ENCODE measurements at regions not wholly inside any gene's neighbourhood (a gene's known extent, or its start where the extent isn't known, plus 50 kb on each side); places are given as distances from the start of the nearest gene placed in this dataset.

DNA sequence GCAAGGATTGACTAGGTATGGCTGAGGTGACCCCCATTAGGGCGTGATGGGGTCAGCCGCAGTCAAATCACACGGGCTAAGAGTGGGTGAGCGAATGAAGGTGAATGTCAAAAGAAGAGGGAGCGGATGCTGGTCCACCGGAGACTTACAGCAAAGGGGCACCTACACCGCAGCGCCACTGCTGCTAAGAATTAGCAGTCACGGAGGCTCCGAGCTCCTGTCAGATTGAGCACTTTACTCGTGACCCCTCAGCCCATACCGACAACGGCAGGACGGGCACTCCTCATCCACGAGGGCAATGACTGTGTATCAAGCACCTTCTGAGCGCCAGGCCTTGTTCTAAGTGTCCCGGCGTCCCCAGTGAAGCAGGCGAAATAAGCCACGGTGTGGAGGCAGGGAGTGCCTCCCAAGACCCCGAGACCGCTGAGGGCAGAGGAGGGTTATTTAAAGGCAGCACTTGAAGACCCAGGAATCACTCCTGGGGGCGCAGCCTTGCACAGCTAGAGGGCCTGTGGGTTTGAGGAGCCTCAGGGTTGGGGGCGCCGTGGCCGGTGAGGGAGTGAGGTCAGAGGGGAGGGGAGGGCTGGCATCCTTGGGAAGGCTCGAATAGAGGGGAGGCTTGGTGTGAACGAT, 61.6 kb upstream of the GATA2 start:
- H3K4me3 ChIP-seq (ENCODE audit: low read depth in 1 of 2, low read length in 2 of 2): no peak overlapping the region
- no peaks in the 10 kb centered on the region for H3K79me2 ChIP-seq (ENCODE audit: insufficient read depth, low read length)
- no peaks in the 10 kb centered on the region for H3K4me1 ChIP-seq (ENCODE audit: insufficient read depth, low read length)
- no peak overlapping the region for H2AFZ ChIP-seq (ENCODE audit: low read depth, low read length)
- H3K9ac ChIP-seq (ENCODE audit: low read depth, low read length): no peak overlapping the region
- no peak for DNase-seq
- no peak for ATAC-seq (ENCODE audit: insufficient read depth, low read depth)
- H4K20me1 ChIP-seq (ENCODE audit: insufficient read depth, low read length): 0 out of 2 replicates have a peak, but pooled peaks cover 3% of the 10 kb centered on the region
- H3K27ac ChIP-seq (ENCODE audit: low read length): no peak overlapping the region
- TF ChIP-seq EZH2 (IDR thresholded peaks at IDR 0.05; ENCODE audit: borderline replicate concordance, low read depth, low read length, severe bottlenecking): no peak
- TF ChIP-seq, protein P1, sequence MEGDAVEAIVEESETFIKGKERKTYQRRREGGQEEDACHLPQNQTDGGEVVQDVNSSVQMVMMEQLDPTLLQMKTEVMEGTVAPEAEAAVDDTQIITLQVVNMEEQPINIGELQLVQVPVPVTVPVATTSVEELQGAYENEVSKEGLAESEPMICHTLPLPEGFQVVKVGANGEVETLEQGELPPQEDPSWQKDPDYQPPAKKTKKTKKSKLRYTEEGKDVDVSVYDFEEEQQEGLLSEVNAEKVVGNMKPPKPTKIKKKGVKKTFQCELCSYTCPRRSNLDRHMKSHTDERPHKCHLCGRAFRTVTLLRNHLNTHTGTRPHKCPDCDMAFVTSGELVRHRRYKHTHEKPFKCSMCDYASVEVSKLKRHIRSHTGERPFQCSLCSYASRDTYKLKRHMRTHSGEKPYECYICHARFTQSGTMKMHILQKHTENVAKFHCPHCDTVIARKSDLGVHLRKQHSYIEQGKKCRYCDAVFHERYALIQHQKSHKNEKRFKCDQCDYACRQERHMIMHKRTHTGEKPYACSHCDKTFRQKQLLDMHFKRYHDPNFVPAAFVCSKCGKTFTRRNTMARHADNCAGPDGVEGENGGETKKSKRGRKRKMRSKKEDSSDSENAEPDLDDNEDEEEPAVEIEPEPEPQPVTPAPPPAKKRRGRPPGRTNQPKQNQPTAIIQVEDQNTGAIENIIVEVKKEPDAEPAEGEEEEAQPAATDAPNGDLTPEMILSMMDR (IDR thresholded peaks at IDR 0.05; ENCODE audit: borderline replicate concordance, extremely low read depth, low read length, poor library complexity, severe bottlenecking): no peak
- peaks cover 3% of the 10 kb centered on the region for H3K27me3 ChIP-seq (ENCODE audit: insufficient read depth, low read length, poor library complexity)
- H3K9me3 ChIP-seq (ENCODE audit: insufficient read depth, low read length, severe bottlenecking): no peaks in the 10 kb centered on the region
- H3K4me2 ChIP-seq (ENCODE audit: insufficient read depth, low read length): no peak overlapping the region
- H3K36me3 ChIP-seq (ENCODE audit: insufficient read depth, low read length): no peaks in the 10 kb centered on the region

DNA sequence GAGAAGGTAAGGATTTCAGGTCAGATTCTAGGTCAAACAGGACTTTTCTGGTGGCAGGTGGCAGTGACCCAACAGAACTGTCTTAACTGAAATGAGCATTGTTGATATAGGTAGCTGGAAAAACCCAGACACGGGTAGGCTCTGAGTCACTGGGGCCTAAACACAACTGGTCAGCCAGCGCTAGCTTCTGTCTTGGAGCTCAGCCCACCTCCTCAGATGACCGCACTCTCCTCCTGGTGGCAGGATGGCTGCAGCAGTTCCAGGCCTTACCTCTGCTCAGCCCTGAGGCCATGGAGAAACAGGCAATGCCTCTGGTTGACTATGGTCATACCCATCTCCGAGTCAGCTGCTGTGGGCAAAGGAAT, 61.1 kb upstream of the GATA2 start:
- Histone ChIP-seq H3K9ac (ENCODE audit: low read depth, low read length) (no peak overlapping the region), H3K36me3 (ENCODE audit: insufficient read depth, low read length) (no peaks in the 10 kb centered on the region), H3K4me1 (ENCODE audit: insufficient read depth, low read length) (no peaks in the 10 kb centered on the region), H3K9me3 (ENCODE audit: insufficient read depth, low read length, severe bottlenecking) (no peaks in the 10 kb centered on the region), H3K4me3 (ENCODE audit: low read depth in 1 of 2, low read length in 2 of 2) (no peak overlapping the region), H3K4me2 (ENCODE audit: insufficient read depth, low read length) (no peak overlapping the region), H2AFZ (ENCODE audit: low read depth, low read length) (no peak overlapping the region), H3K27ac (ENCODE audit: low read length) (no peak overlapping the region), H3K79me2 (ENCODE audit: insufficient read depth, low read length) (no peaks in the 10 kb centered on the region), H3K27me3 (ENCODE audit: insufficient read depth, low read length, poor library complexity) (peaks cover 3% of the 10 kb centered on the region), H4K20me1 (ENCODE audit: insufficient read depth, low read length) (0 out of 2 replicates have a peak, but pooled peaks cover 3% of the 10 kb centered on the region)
- DNase-seq: no peak
- ATAC-seq (ENCODE audit: insufficient read depth, low read depth): no peak
- TF ChIP-seq, protein P1 (IDR thresholded peaks at IDR 0.05; ENCODE audit: borderline replicate concordance, extremely low read depth, low read length, poor library complexity, severe bottlenecking): no peak
- no peak for TF ChIP-seq EZH2 (IDR thresholded peaks at IDR 0.05; ENCODE audit: borderline replicate concordance, low read depth, low read length, severe bottlenecking)

DNA sequence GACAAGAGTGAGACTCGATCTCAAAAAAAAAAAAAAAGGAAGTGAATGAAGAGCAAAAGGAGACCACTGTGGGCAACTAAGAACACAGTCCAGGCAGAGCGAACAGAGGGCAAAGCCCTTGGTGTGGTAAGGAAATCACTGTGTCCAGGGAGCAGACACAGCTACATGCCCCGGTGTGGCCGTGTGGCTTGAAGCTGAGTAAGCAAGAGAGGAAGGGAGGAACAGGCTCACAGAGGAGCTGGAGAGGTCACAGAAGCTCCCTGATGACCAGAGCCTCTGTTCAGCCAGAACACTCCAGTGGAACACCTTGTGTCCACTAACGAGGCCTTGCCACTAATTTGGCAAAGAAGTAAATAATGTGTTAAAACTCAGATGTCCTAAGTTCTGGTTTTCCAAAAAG, 60.6 kb upstream of the GATA2 start:
- ATAC-seq (ENCODE audit: insufficient read depth, low read depth): no peak
- no peak for TF ChIP-seq EZH2 (IDR thresholded peaks at IDR 0.05; ENCODE audit: borderline replicate concordance, low read depth, low read length, severe bottlenecking)
- TF ChIP-seq, protein P1 (IDR thresholded peaks at IDR 0.05; ENCODE audit: borderline replicate concordance, extremely low read depth, low read length, poor library complexity, severe bottlenecking): no peak
- Histone ChIP-seq H3K79me2 (ENCODE audit: insufficient read depth, low read length) (no peaks in the 10 kb centered on the region), H3K27me3 (ENCODE audit: insufficient read depth, low read length, poor library complexity) (peaks cover 3% of the 10 kb centered on the region), H3K9ac (ENCODE audit: low read depth, low read length) (no peak overlapping the region), H4K20me1 (ENCODE audit: insufficient read depth, low read length) (0 out of 2 replicates have a peak, but pooled peaks cover 3% of the 10 kb centered on the region), H3K4me2 (ENCODE audit: insufficient read depth, low read length) (no peak overlapping the region), H3K9me3 (ENCODE audit: insufficient read depth, low read length, severe bottlenecking) (no peaks in the 10 kb centered on the region), H3K36me3 (ENCODE audit: insufficient read depth, low read length) (no peaks in the 10 kb centered on the region), H3K4me1 (ENCODE audit: insufficient read depth, low read length) (no peaks in the 10 kb centered on the region), H3K27ac (ENCODE audit: low read length) (no peak overlapping the region), H3K4me3 (ENCODE audit: low read depth in 1 of 2, low read length in 2 of 2) (no peak overlapping the region), H2AFZ (ENCODE audit: low read depth, low read length) (no peak overlapping the region)
- no peak for DNase-seq
